ENCODE measurements at regions not wholly inside any gene's neighbourhood (a gene's known extent, or its start where the extent isn't known, plus 50 kb on each side); places are given as distances from the start of the nearest gene placed in this dataset.
"Not testable (repeated sequence)": the region's sequence is repeated elsewhere in the genome, so short reads cannot be mapped to it uniquely, and the experiment has no call there.

DNA sequence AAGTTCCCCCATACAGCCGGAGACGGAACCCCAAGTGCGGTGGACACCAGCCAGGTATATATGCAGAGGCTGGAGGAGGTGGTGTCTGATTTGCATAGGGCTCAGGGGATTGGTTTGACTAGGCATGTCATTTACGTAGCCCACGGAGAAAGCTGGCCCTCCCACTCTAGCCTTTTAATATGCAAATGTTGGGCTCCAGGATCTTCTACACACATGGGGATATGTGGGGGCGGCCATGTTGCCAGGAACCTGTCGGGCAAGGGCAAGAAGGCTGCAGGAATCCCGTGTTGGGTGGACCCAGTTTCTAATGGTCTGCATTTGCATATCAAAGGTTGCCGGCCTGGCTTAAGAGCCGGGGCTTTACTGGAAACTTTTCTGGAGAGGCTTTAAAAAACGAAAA lies 57.4 kb downstream of the FTHL17 start:
- DNase-seq (ENCODE audit: low read depth); in situ Hi-C loops (cut with HindIII; ENCODE audit: low sequenced_read_pairs); H3K4me3 ChIP-seq (ENCODE audit: low read depth, low read length): not testable (repeated sequence)

DNA sequence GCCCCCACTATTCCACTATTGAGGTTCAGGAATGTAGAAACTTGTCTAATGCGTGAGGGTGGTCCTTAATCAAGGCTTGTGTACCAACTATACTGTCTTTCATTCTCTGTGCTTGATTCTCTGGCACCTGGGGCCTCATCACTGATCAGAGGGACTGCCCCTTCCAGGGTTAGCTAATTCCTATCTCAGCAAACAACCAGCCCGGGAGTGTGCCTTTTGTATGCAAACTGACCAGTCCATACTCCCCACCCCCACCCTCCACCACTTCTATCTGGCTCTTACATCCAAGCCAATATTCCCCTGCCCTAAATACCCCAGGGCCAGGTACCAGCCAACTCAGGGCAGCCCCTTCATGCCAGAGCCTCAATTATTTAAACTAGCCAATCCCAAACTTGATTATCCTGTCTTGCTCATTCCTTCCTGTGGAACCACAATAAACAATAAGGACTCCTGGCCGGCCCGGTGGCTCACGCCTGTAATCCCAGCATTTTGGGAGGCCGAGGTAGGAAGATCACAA lies 59.3 kb downstream of the FTHL17 start:
- no peak overlapping the region for H3K4me3 ChIP-seq (ENCODE audit: low read depth, low read length)
- DNase-seq (ENCODE audit: low read depth): no peak
- no peak for TF ChIP-seq CTCF (IDR thresholded peaks at IDR 0.05; ENCODE audit: low read depth, low read length, missing control alignments)
- in situ Hi-C loops (cut with HindIII; ENCODE audit: low sequenced_read_pairs): no loop called here

DNA sequence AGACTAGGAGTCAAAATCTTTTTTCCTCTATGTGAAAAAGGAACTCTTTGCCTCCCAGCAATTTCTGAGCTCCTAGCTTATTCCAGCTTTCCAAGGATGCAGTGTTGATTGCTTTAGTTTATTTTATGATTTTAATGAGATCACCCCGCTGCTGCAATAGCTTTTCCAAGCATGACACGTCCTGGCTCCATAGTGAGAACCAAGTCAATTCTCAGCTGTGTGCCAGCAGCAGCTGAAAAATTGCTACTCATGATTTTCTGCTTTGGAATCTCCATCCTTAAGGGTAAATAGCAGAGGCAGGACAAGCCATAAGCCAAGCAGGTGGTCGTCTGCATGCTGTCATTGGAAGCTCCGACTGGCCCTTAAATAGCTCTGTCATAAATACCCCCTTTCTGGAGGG lies 64.5 kb downstream of the FTHL17 start:
- no peak for DNase-seq (ENCODE audit: low read depth)
- TF ChIP-seq CTCF (IDR thresholded peaks at IDR 0.05; ENCODE audit: low read depth, low read length, missing control alignments): no peak
- in situ Hi-C loops (cut with HindIII; ENCODE audit: low sequenced_read_pairs): no loop called here

DNA sequence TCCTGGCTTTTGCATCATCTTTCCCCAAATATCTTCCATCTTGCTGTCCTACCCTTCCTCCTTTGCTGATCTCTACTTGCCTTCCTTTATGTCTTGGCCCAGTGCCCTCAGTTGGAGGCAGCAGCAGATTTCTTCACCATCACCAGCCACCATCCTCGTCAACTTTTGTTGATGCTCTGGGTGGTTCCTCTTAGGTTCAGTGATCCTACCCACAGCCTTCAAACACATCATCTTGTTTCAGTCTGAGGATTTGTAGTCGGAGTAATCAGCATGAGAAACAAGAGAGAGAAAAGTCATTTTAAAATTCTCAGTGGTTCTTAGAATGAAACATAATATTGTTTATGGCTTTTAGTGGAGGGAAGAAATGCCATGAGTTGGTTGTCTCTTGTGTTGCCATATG lies 65.8 kb downstream of the FTHL17 start:
- no peak overlapping the region for H3K4me3 ChIP-seq (ENCODE audit: low read depth, low read length)
- DNase-seq (ENCODE audit: low read depth): no peak
- in situ Hi-C loops (cut with HindIII; ENCODE audit: low sequenced_read_pairs): no loop called here
- TF ChIP-seq CTCF (IDR thresholded peaks at IDR 0.05; ENCODE audit: low read depth, low read length, missing control alignments): no peak

More for the DNA sequence above, 64.5 kb downstream of the FTHL17 start:
- H3K4me3 ChIP-seq (ENCODE audit: low read depth, low read length): no peak overlapping the region

- TF ChIP-seq CTCF (IDR thresholded peaks at IDR 0.05; ENCODE audit: low read depth, low read length, missing control alignments): no peak
- in situ Hi-C loops (cut with HindIII; ENCODE audit: low sequenced_read_pairs): no loop called here
- H3K4me3 ChIP-seq (ENCODE audit: low read depth, low read length): no peak overlapping the region
- DNase-seq (ENCODE audit: low read depth): no peak
These were observed 74.4 kb downstream of the FTHL17 start for GRCh38 chrX:30997411-30997810.

DNA sequence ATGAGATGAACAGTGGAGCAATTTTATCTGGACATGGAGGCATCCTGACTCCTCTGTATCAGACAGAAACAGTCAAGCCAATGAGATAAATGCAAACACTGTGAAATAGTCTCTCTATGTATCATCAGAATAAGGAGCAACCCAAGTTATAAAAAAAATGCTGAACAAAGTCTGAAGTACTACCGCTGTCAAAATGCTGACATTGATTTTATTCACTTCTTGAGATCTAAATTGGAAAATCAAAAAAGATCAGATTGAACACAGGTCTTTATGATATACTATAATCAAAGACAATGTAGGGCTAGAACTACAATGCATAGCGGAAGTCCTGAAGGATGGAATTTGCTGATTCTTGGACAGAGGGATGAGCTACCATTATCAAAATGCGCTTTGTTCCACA lies 76.1 kb downstream of the FTHL17 start:
- no peak overlapping the region for H3K4me3 ChIP-seq (ENCODE audit: low read depth, low read length)
- in situ Hi-C loops (cut with HindIII; ENCODE audit: low sequenced_read_pairs): no loop called here
- TF ChIP-seq CTCF (IDR thresholded peaks at IDR 0.05; ENCODE audit: low read depth, low read length, missing control alignments): no peak
- no peak for DNase-seq (ENCODE audit: low read depth)

- no peak for TF ChIP-seq CTCF (IDR thresholded peaks at IDR 0.05; ENCODE audit: low read depth, low read length, missing control alignments)
- in situ Hi-C loops (cut with HindIII; ENCODE audit: low sequenced_read_pairs): no loop called here
- DNase-seq (ENCODE audit: low read depth): no peak
- H3K4me3 ChIP-seq (ENCODE audit: low read depth, low read length): no peak overlapping the region
These were observed 76.7 kb downstream of the FTHL17 start for GRCh38 chrX:30995060-30995700.

- in situ Hi-C loops (cut with HindIII; ENCODE audit: low sequenced_read_pairs); H3K4me3 ChIP-seq (ENCODE audit: low read depth, low read length); DNase-seq (ENCODE audit: low read depth): not testable (repeated sequence)
These were observed 77.8 kb downstream of the FTHL17 start for GRCh38 chrX:30994018-30994417.
